OCI-LY3 (cell line): ENCODE measurements at regions not wholly inside any gene's neighbourhood (a gene's known extent, or its start where the extent isn't known, plus 50 kb on each side); places are given as distances from the start of the nearest gene placed in this dataset.
"Not testable (repeated sequence)": the region's sequence is repeated elsewhere in the genome, so short reads cannot be mapped to it uniquely, and the experiment has no call there.

Source experiments
- H2AFZ ChIP-seq: fragments of 200-600, 300-600 bp; shearing (Covaris generic); 2 replicates; pipeline ENCODE4 v1.6.0; 2014; ENCODE audit warnings: antibody characterized with exemption, low read depth, low read length
- H3K27ac ChIP-seq: fragments of 200-600, 300-600 bp; sonication (generic); 2 replicates; pipeline ENCODE4 v1.5.1; 2014; ENCODE audit warnings: mild to moderate bottlenecking, low read length, moderate library complexity, mixed read lengths
- H3K27me3 ChIP-seq: fragments of 200-600, 300-600 bp; sonication (generic); 2 replicates; pipeline ENCODE4 v1.6.1; 2014; ENCODE audit warnings: low read depth, low read length, mixed read lengths
- H3K36me3 ChIP-seq: fragments of 200-600, 300-600 bp; sonication (generic); replicated peaks from 2 replicates; pipeline ENCODE3; 2014; ENCODE audit warnings: low read depth, low read length, mixed read lengths
- H3K4me1 ChIP-seq: fragments of 300-600, 200-600 bp; sonication (generic); 2 replicates; pipeline ENCODE4 v1.6.1; 2014; ENCODE audit warnings: low read length, mixed read lengths
- H3K4me2 ChIP-seq: fragments of 200-600, 300-600 bp; sonication (generic); 2 replicates; pipeline ENCODE4 v1.6.1; 2014; ENCODE audit warnings: low read length, mixed read lengths
- H3K4me3 ChIP-seq: fragments of 300-600, 200-600 bp; sonication (generic); 2 replicates; pipeline ENCODE4 v1.5.1; 2014; ENCODE audit warnings: antibody characterized with exemption, mild to moderate bottlenecking, low read length, moderate library complexity
- H3K79me2 ChIP-seq: fragments of 300-600, 200-600 bp; shearing (Covaris generic); 2 replicates; pipeline ENCODE4 v1.6.1; 2014; ENCODE audit warnings: mild to moderate bottlenecking, low read length, mixed read lengths
- H3K9ac ChIP-seq: fragments of 300-600, 200-600 bp; shearing (Covaris generic); 2 replicates; pipeline ENCODE4 v1.6.0; 2014; ENCODE audit warnings: mild to moderate bottlenecking, low read length, moderate library complexity
- H3K9me3 ChIP-seq: fragments of 200-600, 300-600 bp; shearing (Covaris generic); 2 replicates; pipeline ENCODE4 v1.6.1; 2014; ENCODE audit warnings: low read length, mixed read lengths; ENCODE audit not compliant: insufficient read depth
- H4K20me1 ChIP-seq: fragments of 200-600, 300-600 bp; sonication (generic); 2 replicates; pipeline ENCODE4 v1.6.1; 2016; ENCODE audit warnings: low read length, mixed read lengths; ENCODE audit not compliant: insufficient read depth
- CTCF ChIP-seq: fragments of 200-600, 300-600 bp; sonication (generic); IDR thresholded peaks from 2 replicates; pipeline ENCODE4 v1.5.1; 2014; ENCODE audit warnings: antibody characterized with exemption, low read length, low read depth
- EZH2phosphoT487 ChIP-seq: fragments of 200-600 bp; shearing (Covaris generic); IDR thresholded peaks from 2 replicates; pipeline ENCODE4 v1.6.1; 2018; ENCODE audit warnings: antibody characterized with exemption, mixed run types, low read depth

- H2AFZ ChIP-seq = no peak overlapping the region
These were observed 1094.9 kb upstream of the SLIT2 start for GRCh38 chr4:19156786-19157185.

GRCh38 chr4:19155568-19155967 lies 1096.1 kb upstream of the SLIT2 start:
- H3K27me3 ChIP-seq = no peaks in the 10 kb centered on the region
- H3K36me3 ChIP-seq = peaks cover 4% of the 10 kb centered on the region
- H3K9ac ChIP-seq = no peak overlapping the region
- no peaks in the 10 kb centered on the region for H4K20me1 ChIP-seq
- no peak overlapping the region for H2AFZ ChIP-seq
- peaks cover 6% of the 10 kb centered on the region; the same call in 1 of the 2 replicates for H3K9me3 ChIP-seq
- TF ChIP-seq EZH2phosphoT487 (no peak), CTCF (no peak)
- H3K4me2 ChIP-seq = no peak overlapping the region
- no peaks in the 10 kb centered on the region for H3K79me2 ChIP-seq
- no peak overlapping the region for H3K4me3 ChIP-seq
- H3K4me1 ChIP-seq = peaks cover 20% of the 10 kb centered on the region
- H3K27ac ChIP-seq = no peak overlapping the region

More at GRCh38 chr4:19156786-19157185, 1094.9 kb upstream of the SLIT2 start:
- Histone ChIP-seq H3K79me2 (no peaks in the 10 kb centered on the region), H3K4me3 (no peak overlapping the region), H3K4me2 (no peak overlapping the region), H3K9ac (no peak overlapping the region), H4K20me1 (no peaks in the 10 kb centered on the region), H3K9me3 (peaks cover 6% of the 10 kb centered on the region; the same call in 1 of the 2 replicates), H3K36me3 (peaks cover 4% of the 10 kb centered on the region), H3K27me3 (no peaks in the 10 kb centered on the region), H3K4me1 (peaks cover 13% of the 10 kb centered on the region), H3K27ac (no peak overlapping the region)
- TF ChIP-seq EZH2phosphoT487 (no peak), CTCF (no peak)

GRCh38 chr4:19154267-19154666 lies 1097.4 kb upstream of the SLIT2 start:
- H2AFZ ChIP-seq, H3K4me2 ChIP-seq, H3K27me3 ChIP-seq, H3K27ac ChIP-seq, H3K9ac ChIP-seq, H3K4me3 ChIP-seq, H3K36me3 ChIP-seq, H4K20me1 ChIP-seq, H3K9me3 ChIP-seq, H3K79me2 ChIP-seq: not testable (repeated sequence)
- peaks cover 25% of the 10 kb centered on the region for H3K4me1 ChIP-seq

- TF ChIP-seq CTCF (no peak), EZH2phosphoT487 (no peak)
- Histone ChIP-seq H3K9me3 (peaks cover 6% of the 10 kb centered on the region; the same call in 1 of the 2 replicates), H2AFZ (no peak overlapping the region), H3K27me3 (no peaks in the 10 kb centered on the region), H3K36me3 (peaks cover 4% of the 10 kb centered on the region), H3K4me1 (peaks cover 22% of the 10 kb centered on the region), H3K27ac (no peak overlapping the region), H4K20me1 (no peaks in the 10 kb centered on the region), H3K9ac (no peak overlapping the region), H3K4me2 (peak overlapping the region; percentile 35; the same call in 1 of the 2 replicates), H3K4me3 (no peak overlapping the region), H3K79me2 (no peaks in the 10 kb centered on the region)
These were observed 1099.4 kb upstream of the SLIT2 start for GRCh38 chr4:19152264-19152663.
